Activated CD4-positive, alpha-beta memory T cell treated with anti-CD3 and anti-CD28 coated beads for 36 hours (primary cell): ENCODE measurements at regions not wholly inside any gene's neighbourhood (a gene's known extent, or its start where the extent isn't known, plus 50 kb on each side); places are given as distances from the start of the nearest gene placed in this dataset.
A peak's percentile ranks its signal among the peaks of the same experiment; 100 is the strongest.
"Not testable (repeated sequence)": the region's sequence is repeated elsewhere in the genome, so short reads cannot be mapped to it uniquely, and the experiment has no call there.

Experiments
- CTCF ChIA-PET: fragments of 350-600 bp; sonication (Branson Sonifier 250); formaldehyde crosslinking; loops from one replicate; lab custom pipeline; 2021; ENCODE audit warnings: antibody characterized with exemption, inconsistent platforms; lab: Charles Lee
- POLR2A ChIA-PET: fragments of 350-600 bp; sonication (Branson Sonifier 250); formaldehyde crosslinking; loops from one replicate; lab custom pipeline; 2021; ENCODE audit warnings: antibody characterized with exemption; lab: Charles Lee
- DNase-seq: peaks from one replicate; pipeline ENCODE4 v3.0.0-alpha.2; 2020
- H3K27ac Mint-ChIP-seq: one replicate; pipeline ENCODE4 v1.8.0; 2021; ENCODE audit warnings: mixed read lengths
- H3K27me3 Mint-ChIP-seq: one replicate; pipeline ENCODE4 v1.8.0; 2021; ENCODE audit warnings: mixed read lengths
- H3K36me3 Mint-ChIP-seq: one replicate; pipeline ENCODE4 v1.8.0; 2021; ENCODE audit warnings: mixed read lengths
- H3K4me1 Mint-ChIP-seq: one replicate; pipeline ENCODE4 v1.8.0; 2021; ENCODE audit warnings: low read depth, mixed read lengths
- H3K4me3 Mint-ChIP-seq: one replicate; pipeline ENCODE4 v1.8.0; 2021; ENCODE audit warnings: mild to moderate bottlenecking, mixed read lengths
- H3K9me3 Mint-ChIP-seq: one replicate; pipeline ENCODE4 v1.8.0; 2021; ENCODE audit warnings: mixed read lengths
- intact Hi-C: fragments of 100-400 bp; cut with micrococcal nuclease; formaldehyde crosslinking; loops from one replicate; pipeline ENCODE4 v1.15.1; 2023

DNA sequence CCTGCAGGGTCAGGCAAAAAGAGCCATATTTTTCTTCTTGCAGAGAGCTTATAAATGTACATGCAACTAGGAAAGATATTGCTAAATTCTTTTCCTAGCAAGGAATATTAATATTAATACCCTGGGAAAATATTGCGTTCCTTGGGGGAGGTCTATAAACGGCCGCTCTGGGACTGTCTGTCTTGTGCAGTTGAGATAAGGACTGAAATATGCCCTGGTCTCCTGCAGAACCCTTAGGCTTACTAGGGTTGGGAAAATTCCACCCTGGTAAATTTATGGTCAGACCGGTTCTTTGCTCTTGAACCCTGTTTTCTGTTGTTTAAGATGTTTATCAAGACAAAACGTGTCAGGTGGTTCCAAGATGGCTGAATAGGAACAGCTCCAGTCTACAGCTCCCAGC lies 121.3 kb upstream of the CARMIL1 start:
- no peak for DNase-seq
- Mint-ChIP-seq H3K4me1 (no peaks in the 10 kb centered on the region), H3K4me3 (no peak overlapping the region), H3K27ac (no peak overlapping the region), H3K36me3 (peaks cover 13% of the 10 kb centered on the region), H3K9me3 (peaks cover 21% of the 10 kb centered on the region), H3K27me3 (no peaks in the 10 kb centered on the region)
- ChIA-PET CTCF (interaction anchor here (1.0 kb wide), 1 partner anchor 108 kb away, joined by 3 read pairs; no protein-coding TSS in a partner anchor), POLR2A (no interaction called here)
- intact Hi-C loops, result no loop called here

DNA sequence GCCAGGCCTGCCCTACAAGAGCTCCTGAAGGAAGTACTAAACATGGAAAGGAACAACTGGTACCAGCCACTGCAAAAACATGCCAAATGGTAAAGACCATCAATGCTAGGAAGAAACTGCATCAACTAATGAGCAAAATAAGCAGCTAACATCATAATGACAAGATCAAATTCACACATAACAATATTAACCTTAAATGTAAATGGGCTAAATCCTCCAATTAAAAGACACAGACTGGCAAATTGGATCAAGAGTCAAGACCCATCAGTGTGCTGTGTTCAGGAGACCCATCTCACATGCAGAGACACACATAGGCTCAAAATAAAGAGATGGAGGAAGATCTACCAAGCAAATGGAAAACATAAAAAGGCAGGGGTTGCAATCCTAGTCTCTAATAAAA lies 119.0 kb upstream of the CARMIL1 start:
- POLR2A ChIA-PET, result not testable (repeated sequence)

GRCh38 chr6:25165177-25165576 lies 114.0 kb upstream of the CARMIL1 start:
- peak overlapping the region; percentile 47 for H3K4me3 Mint-ChIP-seq
- peaks cover 4% of the 10 kb centered on the region for H3K36me3 Mint-ChIP-seq
- intact Hi-C loops, result no loop called here
- H3K4me1 Mint-ChIP-seq, result peaks cover 29% of the 10 kb centered on the region
- POLR2A ChIA-PET, result interaction anchor here (2.0 kb wide), 1 partner anchor 27 kb away, joined by 8 read pairs; no protein-coding TSS in a partner anchor
- H3K27me3 Mint-ChIP-seq, result peaks cover 4% of the 10 kb centered on the region
- CTCF ChIA-PET, result interaction anchor here (1.0 kb wide), 1 partner anchor 27 kb away, joined by 3 read pairs; no protein-coding TSS in a partner anchor
- DNase-seq, result no peak
- H3K9me3 Mint-ChIP-seq, result peaks cover 2% of the 10 kb centered on the region
- no peak overlapping the region for H3K27ac Mint-ChIP-seq

More for the DNA sequence above, 119.0 kb upstream of the CARMIL1 start:
- H3K36me3 Mint-ChIP-seq, result peaks cover 17% of the 10 kb centered on the region
- H3K4me1 Mint-ChIP-seq, H3K27ac Mint-ChIP-seq, DNase-seq, intact Hi-C loops, CTCF ChIA-PET, H3K27me3 Mint-ChIP-seq, H3K4me3 Mint-ChIP-seq: not testable (repeated sequence)
- peaks cover 21% of the 10 kb centered on the region for H3K9me3 Mint-ChIP-seq

GRCh38 chr6:25165800-25166199 lies 113.4 kb upstream of the CARMIL1 start:
- peaks cover 32% of the 10 kb centered on the region for H3K4me1 Mint-ChIP-seq
- intact Hi-C loops, result loop anchor here (1.0 kb wide), 1 partner anchor 27 kb away; no protein-coding TSS in a partner anchor
- peak overlapping the region; percentile 10 for H3K27ac Mint-ChIP-seq
- ChIA-PET POLR2A (interaction anchor here (0.7 to 2.0 kb wide), 3 partner anchors 14 to 205 kb away, joined by 3 to 8 read pairs (median 5); no protein-coding TSS in a partner anchor), CTCF (interaction anchor here (1.0 kb wide), 1 partner anchor 28 kb away, joined by 3 read pairs; no protein-coding TSS in a partner anchor)
- no peaks in the 10 kb centered on the region for H3K9me3 Mint-ChIP-seq
- peak overlapping the region; percentile 55 for H3K4me3 Mint-ChIP-seq
- H3K27me3 Mint-ChIP-seq, result peaks cover 4% of the 10 kb centered on the region
- peaks cover 4% of the 10 kb centered on the region for H3K36me3 Mint-ChIP-seq
- DNase-seq, result no peak

- peaks cover 4% of the 10 kb centered on the region for H3K36me3 Mint-ChIP-seq
- peaks cover 40% of the 10 kb centered on the region for H3K4me1 Mint-ChIP-seq
- POLR2A ChIA-PET, result no interaction called here
- no peaks in the 10 kb centered on the region for H3K9me3 Mint-ChIP-seq
- no peak overlapping the region for H3K4me3 Mint-ChIP-seq
- CTCF ChIA-PET, result interaction anchor here (1.2 to 1.5 kb wide), 2 partner anchors 20 to 29 kb away, joined by 3 to 6 read pairs; no protein-coding TSS in a partner anchor
- no peak for DNase-seq
- H3K27me3 Mint-ChIP-seq, result peaks cover 4% of the 10 kb centered on the region
- no peak overlapping the region for H3K27ac Mint-ChIP-seq
- intact Hi-C loops, result loop anchor here (1.0 kb wide), 1 partner anchor 29 kb away; no protein-coding TSS in a partner anchor
These were observed 112.0 kb upstream of the CARMIL1 start for GRCh38 chr6:25166955-25167748.

GRCh38 chr6:25167961-25168360 lies 111.2 kb upstream of the CARMIL1 start:
- intact Hi-C loops, result no loop called here
- Mint-ChIP-seq H3K27ac (no peak overlapping the region), H3K9me3 (no peaks in the 10 kb centered on the region), H3K36me3 (peaks cover 4% of the 10 kb centered on the region), H3K27me3 (peaks cover 4% of the 10 kb centered on the region), H3K4me3 (no peak overlapping the region), H3K4me1 (peaks cover 40% of the 10 kb centered on the region)
- no peak for DNase-seq
- ChIA-PET CTCF (interaction anchor here (1.5 kb wide), 1 partner anchor 30 kb away, joined by 6 read pairs; no protein-coding TSS in a partner anchor), POLR2A (no interaction called here)

DNA sequence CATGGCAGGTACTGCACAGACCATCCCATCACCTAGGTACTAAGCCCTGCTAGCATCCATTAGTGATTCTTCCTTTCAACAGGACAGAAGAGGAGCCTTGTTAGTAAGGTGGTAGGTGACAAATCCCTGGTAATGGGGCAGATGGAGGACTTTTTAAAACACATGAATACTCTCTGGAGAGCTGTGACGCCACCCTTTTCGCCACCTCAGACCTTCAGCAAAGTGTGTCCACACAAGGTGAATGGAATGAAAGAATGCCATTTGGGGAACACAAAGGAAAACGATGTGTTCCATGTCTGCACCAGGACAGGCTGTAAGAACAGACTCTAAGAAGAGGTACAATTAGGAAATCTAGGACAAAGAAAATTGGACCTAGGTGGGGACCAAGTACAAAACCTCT lies 110.5 kb upstream of the CARMIL1 start:
- no peak overlapping the region for H3K27ac Mint-ChIP-seq

GRCh38 chr6:25169553-25169952 lies 109.6 kb upstream of the CARMIL1 start:
- Mint-ChIP-seq H3K27ac (no peak overlapping the region), H3K36me3 (peaks cover 1% of the 10 kb centered on the region), H3K9me3 (no peaks in the 10 kb centered on the region), H3K27me3 (peaks cover 1% of the 10 kb centered on the region), H3K4me1 (peaks cover 47% of the 10 kb centered on the region), H3K4me3 (no peak overlapping the region)
- DNase-seq, result no peak
- intact Hi-C loops, result no loop called here
- CTCF ChIA-PET, result no interaction called here
- POLR2A ChIA-PET, result no interaction called here

More for the DNA sequence above, 110.5 kb upstream of the CARMIL1 start:
- H3K27me3 Mint-ChIP-seq, result peaks cover 4% of the 10 kb centered on the region
- no peak overlapping the region for H3K4me3 Mint-ChIP-seq
- H3K36me3 Mint-ChIP-seq, result peaks cover 4% of the 10 kb centered on the region
- H3K9me3 Mint-ChIP-seq, result no peaks in the 10 kb centered on the region
- POLR2A ChIA-PET, result no interaction called here
- no peak for DNase-seq
- peaks cover 42% of the 10 kb centered on the region for H3K4me1 Mint-ChIP-seq
- CTCF ChIA-PET, result interaction anchor here (1.5 kb wide), 1 partner anchor 30 kb away, joined by 6 read pairs; no protein-coding TSS in a partner anchor
- intact Hi-C loops, result no loop called here

GRCh38 chr6:25169961-25170360 lies 109.2 kb upstream of the CARMIL1 start:
- intact Hi-C loops, result loop anchor here (5.0 to 10.0 kb wide), 2 partner anchors 95 to 143 kb away; no protein-coding TSS in a partner anchor
- Mint-ChIP-seq H3K9me3 (no peaks in the 10 kb centered on the region), H3K4me3 (no peak overlapping the region), H3K27me3 (no peaks in the 10 kb centered on the region), H3K27ac (no peak overlapping the region), H3K36me3 (no peaks in the 10 kb centered on the region), H3K4me1 (peaks cover 49% of the 10 kb centered on the region)
- POLR2A ChIA-PET, result no interaction called here
- no peak for DNase-seq
- CTCF ChIA-PET, result no interaction called here

DNA sequence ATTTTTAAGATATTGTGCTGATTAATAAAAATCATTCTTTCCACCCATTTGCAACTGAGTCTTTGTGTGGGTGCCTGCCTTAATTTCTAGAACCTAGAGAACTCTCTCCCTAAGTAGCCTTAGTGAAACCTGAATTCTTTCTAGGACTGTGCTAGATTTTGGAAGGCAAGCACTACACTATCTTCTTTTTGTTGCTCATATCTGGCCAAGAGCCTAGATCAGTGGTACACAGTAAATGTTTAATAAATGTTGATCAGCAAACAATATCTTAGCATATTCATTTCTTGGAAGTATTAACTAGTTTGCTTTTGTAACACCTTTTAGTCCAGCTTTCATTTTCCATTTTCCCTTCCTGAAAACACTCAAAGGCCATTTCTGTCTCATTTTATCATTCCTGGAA lies 108.5 kb upstream of the CARMIL1 start:
- Mint-ChIP-seq H3K27ac (no peak overlapping the region), H3K4me3 (no peak overlapping the region), H3K9me3 (no peaks in the 10 kb centered on the region), H3K4me1 (peaks cover 49% of the 10 kb centered on the region), H3K36me3 (no peaks in the 10 kb centered on the region), H3K27me3 (no peaks in the 10 kb centered on the region)
- ChIA-PET CTCF (no interaction called here), POLR2A (no interaction called here)
- intact Hi-C loops, result loop anchor here (5.0 to 10.0 kb wide), 2 partner anchors 96 to 143 kb away; no protein-coding TSS in a partner anchor
- DNase-seq, result no peak

GRCh38 chr6:25171301-25171700 lies 107.9 kb upstream of the CARMIL1 start:
- intact Hi-C loops, result loop anchor here (5.0 to 10.0 kb wide), 2 partner anchors 96 to 144 kb away; no protein-coding TSS in a partner anchor
- no peak overlapping the region for H3K4me3 Mint-ChIP-seq
- POLR2A ChIA-PET, result no interaction called here

GRCh38 chr6:25172819-25173218 lies 106.4 kb upstream of the CARMIL1 start:
- no peaks in the 10 kb centered on the region for H3K36me3 Mint-ChIP-seq
- DNase-seq, result no peak
- H3K4me3 Mint-ChIP-seq, result no peak overlapping the region
- H3K9me3 Mint-ChIP-seq, result no peaks in the 10 kb centered on the region
- no peak overlapping the region for H3K27ac Mint-ChIP-seq
- CTCF ChIA-PET, result interaction anchor here (0.9 to 1.5 kb wide), 2 partner anchors 26 to 384 kb away, joined by 4 to 6 read pairs; no protein-coding TSS in a partner anchor
- no peaks in the 10 kb centered on the region for H3K27me3 Mint-ChIP-seq
- H3K4me1 Mint-ChIP-seq, result peaks cover 35% of the 10 kb centered on the region
- POLR2A ChIA-PET, result interaction anchor here (1.5 to 2.2 kb wide), 2 partner anchors 34 to 383 kb away, joined by 3 to 6 read pairs; no protein-coding TSS in a partner anchor
- intact Hi-C loops, result loop anchor here (5.0 to 10.0 kb wide), 2 partner anchors 98 to 146 kb away; no protein-coding TSS in a partner anchor

More at GRCh38 chr6:25171301-25171700, 107.9 kb upstream of the CARMIL1 start:
- Mint-ChIP-seq H3K4me1 (peaks cover 44% of the 10 kb centered on the region), H3K27me3 (no peaks in the 10 kb centered on the region), H3K36me3 (no peaks in the 10 kb centered on the region), H3K27ac (no peak overlapping the region), H3K9me3 (no peaks in the 10 kb centered on the region)
- CTCF ChIA-PET, result no interaction called here
- DNase-seq, result no peak
